ENCODE measurements at regions not wholly inside any gene's neighbourhood (a gene's known extent, or its start where the extent isn't known, plus 50 kb on each side); places are given as distances from the start of the nearest gene placed in this dataset.

DNA sequence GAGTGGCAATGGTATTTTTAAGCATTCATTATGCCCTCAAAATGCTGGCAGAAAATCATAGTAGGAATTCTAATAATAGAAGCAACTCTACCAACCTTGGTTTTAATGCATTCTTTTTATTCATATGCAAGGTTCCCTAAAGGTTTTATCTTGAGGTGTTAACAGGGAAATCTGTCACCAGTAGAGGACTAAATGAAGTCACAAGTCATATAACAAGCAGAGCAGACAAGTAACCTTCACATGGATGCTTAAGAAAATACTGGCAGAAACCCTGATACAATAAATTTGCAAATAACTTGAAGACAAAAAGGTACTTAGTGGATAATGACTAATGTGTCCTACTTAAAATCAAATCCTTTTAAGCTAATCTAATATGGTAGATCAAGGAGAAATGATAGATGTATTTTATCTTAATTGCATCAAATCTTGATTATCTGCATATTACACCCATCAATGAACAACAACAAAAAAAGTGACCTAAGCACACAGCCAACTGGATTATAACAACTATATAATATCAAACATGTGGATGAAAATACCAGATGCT lies 73.3 kb downstream of the RFC3 start:
- no peak for TF ChIP-seq POLR2A (IDR thresholded peaks at IDR 0.05)
- TF ChIP-seq, protein P1, sequence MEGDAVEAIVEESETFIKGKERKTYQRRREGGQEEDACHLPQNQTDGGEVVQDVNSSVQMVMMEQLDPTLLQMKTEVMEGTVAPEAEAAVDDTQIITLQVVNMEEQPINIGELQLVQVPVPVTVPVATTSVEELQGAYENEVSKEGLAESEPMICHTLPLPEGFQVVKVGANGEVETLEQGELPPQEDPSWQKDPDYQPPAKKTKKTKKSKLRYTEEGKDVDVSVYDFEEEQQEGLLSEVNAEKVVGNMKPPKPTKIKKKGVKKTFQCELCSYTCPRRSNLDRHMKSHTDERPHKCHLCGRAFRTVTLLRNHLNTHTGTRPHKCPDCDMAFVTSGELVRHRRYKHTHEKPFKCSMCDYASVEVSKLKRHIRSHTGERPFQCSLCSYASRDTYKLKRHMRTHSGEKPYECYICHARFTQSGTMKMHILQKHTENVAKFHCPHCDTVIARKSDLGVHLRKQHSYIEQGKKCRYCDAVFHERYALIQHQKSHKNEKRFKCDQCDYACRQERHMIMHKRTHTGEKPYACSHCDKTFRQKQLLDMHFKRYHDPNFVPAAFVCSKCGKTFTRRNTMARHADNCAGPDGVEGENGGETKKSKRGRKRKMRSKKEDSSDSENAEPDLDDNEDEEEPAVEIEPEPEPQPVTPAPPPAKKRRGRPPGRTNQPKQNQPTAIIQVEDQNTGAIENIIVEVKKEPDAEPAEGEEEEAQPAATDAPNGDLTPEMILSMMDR (IDR thresholded peaks at IDR 0.05): no peak
- no peak for TF ChIP-seq POLR2AphosphoS5 (IDR thresholded peaks at IDR 0.05; ENCODE audit: insufficient read depth in 1 of 2, low read depth in 1 of 2)
- Histone ChIP-seq H3K27ac (no peak overlapping the region), H3K36me3 (no peaks in the 10 kb centered on the region), H3K4me3 (no peak overlapping the region), H3K27me3 (no peaks in the 10 kb centered on the region), H3K9me3 (no peaks in the 10 kb centered on the region), H3K4me1 (no peaks in the 10 kb centered on the region)
- intact Hi-C loops (cut with DNase I): no loop called here
- DNase-seq (ENCODE audit: extremely low spot score in 2 of 2): no peak

DNA sequence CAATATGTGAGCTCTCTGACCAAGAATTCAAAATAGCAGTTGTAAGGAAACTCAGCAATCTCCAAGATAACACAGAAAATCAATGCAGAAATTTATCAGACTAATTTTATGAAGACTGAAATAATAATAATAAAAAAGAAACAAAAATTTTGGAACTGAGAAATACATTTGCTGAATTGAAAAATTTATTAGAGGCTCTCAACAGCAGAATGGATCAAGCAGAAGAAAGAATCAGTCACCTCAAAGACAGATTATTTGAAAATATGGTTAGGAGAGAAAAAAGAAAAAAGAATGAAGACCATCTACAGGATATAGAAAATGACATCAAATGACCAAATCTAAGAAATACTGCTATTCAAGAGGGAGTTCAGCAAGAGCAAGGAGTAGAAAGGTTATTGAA lies 75.6 kb downstream of the RFC3 start:
- Histone ChIP-seq H3K9me3 (peaks cover 1% of the 10 kb centered on the region), H3K4me3 (no peak overlapping the region), H3K27me3 (no peaks in the 10 kb centered on the region), H3K4me1 (no peaks in the 10 kb centered on the region), H3K27ac (no peak overlapping the region), H3K36me3 (no peaks in the 10 kb centered on the region)
- TF ChIP-seq POLR2AphosphoS5 (IDR thresholded peaks at IDR 0.05; ENCODE audit: insufficient read depth in 1 of 2, low read depth in 1 of 2) (no peak), POLR2A (IDR thresholded peaks at IDR 0.05) (no peak)
- TF ChIP-seq, protein P1 (IDR thresholded peaks at IDR 0.05): no peak
- intact Hi-C loops (cut with DNase I): no loop called here
- DNase-seq (ENCODE audit: extremely low spot score in 2 of 2): no peak

DNA sequence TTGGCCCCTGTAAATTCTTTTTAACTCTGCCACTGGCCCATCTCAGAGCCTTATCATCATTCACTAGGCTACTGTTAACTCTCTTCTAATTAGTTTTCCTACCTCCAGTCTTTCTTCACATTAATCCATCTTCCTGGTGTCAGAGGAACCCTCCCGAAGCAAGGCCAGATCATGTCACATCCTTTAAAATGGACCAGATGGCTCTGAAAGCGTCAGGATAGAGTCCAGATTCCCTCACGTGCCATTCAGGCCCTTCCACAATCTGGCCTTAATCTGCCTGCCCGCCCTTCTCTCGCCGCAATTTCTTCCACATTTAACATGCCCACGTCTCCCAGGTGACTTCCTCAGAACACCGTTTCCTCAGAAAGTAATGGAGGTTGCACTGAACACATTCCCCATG lies 86.5 kb downstream of the RFC3 start:
- Histone ChIP-seq H3K27ac (no peak overlapping the region), H3K4me1 (no peaks in the 10 kb centered on the region), H3K36me3 (no peaks in the 10 kb centered on the region), H3K9me3 (no peaks in the 10 kb centered on the region), H3K27me3 (no peaks in the 10 kb centered on the region), H3K4me3 (no peak overlapping the region)
- TF ChIP-seq, protein P1 (IDR thresholded peaks at IDR 0.05): no peak
- no peak for TF ChIP-seq POLR2A (IDR thresholded peaks at IDR 0.05)
- no peak for TF ChIP-seq POLR2AphosphoS5 (IDR thresholded peaks at IDR 0.05; ENCODE audit: insufficient read depth in 1 of 2, low read depth in 1 of 2)
- DNase-seq (ENCODE audit: extremely low spot score in 2 of 2): no peak
- intact Hi-C loops (cut with DNase I): no loop called here

DNA sequence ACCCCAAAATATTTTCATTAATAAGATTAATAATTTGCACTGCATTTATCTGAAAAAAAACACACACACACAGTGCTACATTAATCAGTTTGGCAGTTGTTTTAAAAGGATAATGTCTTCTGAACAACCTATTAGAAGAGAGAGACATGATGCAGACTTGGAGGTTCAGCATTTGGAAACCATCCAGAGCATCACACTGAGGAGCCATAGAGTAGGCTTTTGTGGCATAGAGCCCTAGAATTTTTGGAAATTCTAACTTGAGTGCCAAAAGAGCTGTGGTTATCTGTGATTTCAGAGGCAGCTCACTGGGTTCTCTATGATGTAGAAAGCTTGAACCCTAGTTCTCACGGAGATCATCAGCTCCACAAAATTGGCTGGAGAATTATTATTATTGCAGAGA lies 90.2 kb downstream of the RFC3 start:
- intact Hi-C loops (cut with DNase I): no loop called here
- no peak for DNase-seq (ENCODE audit: extremely low spot score in 2 of 2)
- no peaks in the 10 kb centered on the region for H3K27me3 ChIP-seq
- H3K9me3 ChIP-seq: no peaks in the 10 kb centered on the region
- H3K4me3 ChIP-seq: no peak overlapping the region
- TF ChIP-seq POLR2AphosphoS5 (IDR thresholded peaks at IDR 0.05; ENCODE audit: insufficient read depth in 1 of 2, low read depth in 1 of 2): no peak
- TF ChIP-seq POLR2A (IDR thresholded peaks at IDR 0.05): no peak
- TF ChIP-seq, protein P1 (IDR thresholded peaks at IDR 0.05): no peak
- H3K36me3 ChIP-seq: no peaks in the 10 kb centered on the region
- H3K4me1 ChIP-seq: no peaks in the 10 kb centered on the region
- H3K27ac ChIP-seq: no peak overlapping the region

DNA sequence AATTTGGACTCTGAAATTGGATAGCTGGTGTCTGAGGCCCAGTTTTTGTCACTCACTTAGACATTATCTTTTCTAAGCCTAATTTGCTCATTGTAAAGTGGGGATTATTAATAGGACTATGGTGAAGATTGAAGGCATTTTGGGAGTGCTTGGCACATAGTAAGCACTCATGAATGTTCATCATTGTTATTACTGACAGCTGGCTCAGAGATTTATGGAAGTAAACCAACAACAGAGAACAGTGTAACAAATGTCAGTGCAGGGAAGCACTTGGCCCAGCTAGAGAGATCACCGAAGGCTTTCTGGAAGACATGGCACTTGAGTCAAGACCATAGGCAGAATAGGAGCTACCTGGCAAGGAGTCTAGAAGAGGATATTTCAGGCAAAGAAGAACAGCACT lies 92.3 kb downstream of the RFC3 start:
- TF ChIP-seq, protein P1 (IDR thresholded peaks at IDR 0.05): no peak
- no peak for TF ChIP-seq POLR2AphosphoS5 (IDR thresholded peaks at IDR 0.05; ENCODE audit: insufficient read depth in 1 of 2, low read depth in 1 of 2)
- TF ChIP-seq POLR2A (IDR thresholded peaks at IDR 0.05): no peak
- no peaks in the 10 kb centered on the region for H3K9me3 ChIP-seq
- H3K4me1 ChIP-seq: no peaks in the 10 kb centered on the region
- DNase-seq (ENCODE audit: extremely low spot score in 2 of 2): no peak
- H3K27ac ChIP-seq: no peak overlapping the region
- H3K27me3 ChIP-seq: no peaks in the 10 kb centered on the region
- no peaks in the 10 kb centered on the region for H3K36me3 ChIP-seq
- intact Hi-C loops (cut with DNase I): no loop called here
- no peak overlapping the region for H3K4me3 ChIP-seq

All from vagina (tissue), 2 donors.